NK-92 treated with Interleukin-12 subunit alpha and Interleukin-12 subunit beta, amount 100 ng/mL, for 24 hours (cell line): ENCODE measurements at regions not wholly inside any gene's neighbourhood (a gene's known extent, or its start where the extent isn't known, plus 50 kb on each side); places are given as distances from the start of the nearest gene placed in this dataset.
"Not testable (repeated sequence)": the region's sequence is repeated elsewhere in the genome, so short reads cannot be mapped to it uniquely, and the experiment has no call there.

Source experiments
- DNase-seq: peaks from one replicate; lab custom pipeline; 2025; lab: John Stamatoyannopoulos, UW

DNA sequence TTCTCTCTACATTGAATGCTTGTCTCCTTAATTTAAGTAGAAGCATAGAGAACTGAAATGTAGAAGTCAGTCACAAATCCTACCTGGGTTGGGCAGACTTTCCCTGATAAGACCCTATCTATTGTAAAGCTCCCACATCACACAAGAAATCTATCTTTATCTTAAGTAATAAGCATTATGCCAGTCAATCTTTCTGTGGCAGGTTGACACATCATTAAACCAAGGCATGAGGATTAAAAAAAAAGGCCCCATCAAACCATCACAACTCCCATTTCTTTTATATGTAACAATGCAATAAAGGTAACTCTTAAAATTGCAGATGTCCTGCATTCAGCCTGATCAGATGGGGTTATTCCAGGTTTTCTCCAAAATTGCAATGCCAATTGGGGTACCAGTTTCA is 311.8 kb downstream of the TOX3 start:
- DNase-seq, result no peak

GRCh38 chr16:52234626-52235025 is 312.3 kb downstream of the TOX3 start:
- DNase-seq, result no peak

DNA sequence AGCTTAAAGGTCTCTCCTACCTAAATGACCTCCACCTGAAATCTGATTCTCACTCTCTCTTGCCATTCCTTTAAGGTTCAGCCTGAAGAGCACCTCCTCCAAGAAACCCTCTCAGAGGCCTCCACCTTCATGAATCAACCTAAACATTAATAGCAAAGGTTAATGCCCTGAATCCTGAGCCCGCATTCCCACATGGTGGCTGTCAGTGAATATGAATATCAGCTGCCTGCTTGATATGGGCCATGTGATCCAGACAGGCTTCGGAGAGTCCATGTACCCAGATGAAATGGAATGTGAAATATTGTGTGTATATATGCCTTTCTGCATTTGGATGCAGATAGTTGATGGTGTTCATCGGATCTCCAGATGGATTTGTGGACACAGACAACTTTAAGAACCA is 317.5 kb downstream of the TOX3 start:
- no peak for DNase-seq

- no peak for DNase-seq
Measured at GRCh38 chr16:52227851-52228250, 319.1 kb downstream of the TOX3 start.

DNA sequence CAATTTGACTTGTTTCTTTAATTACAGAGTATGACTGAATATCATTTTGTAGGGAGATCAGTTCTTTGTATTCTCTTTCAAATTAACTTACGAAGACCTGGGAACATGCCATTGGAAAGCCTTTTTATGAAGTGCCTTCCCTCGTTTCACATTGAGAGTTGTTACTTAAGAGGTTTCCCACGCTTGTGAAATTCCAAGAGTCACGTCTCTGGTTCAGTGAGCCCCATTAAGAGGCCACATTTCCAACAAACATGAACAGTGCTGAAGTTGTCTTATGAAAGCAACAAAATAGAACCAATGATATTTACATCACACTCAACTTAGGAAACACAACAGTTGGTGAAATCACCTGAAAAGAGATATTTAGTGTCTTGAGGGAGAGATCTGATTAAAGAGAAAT is 334.1 kb downstream of the TOX3 start:
- no peak for DNase-seq

- no peak for DNase-seq
Measured at GRCh38 chr16:52209227-52209626, 337.7 kb downstream of the TOX3 start.

DNA sequence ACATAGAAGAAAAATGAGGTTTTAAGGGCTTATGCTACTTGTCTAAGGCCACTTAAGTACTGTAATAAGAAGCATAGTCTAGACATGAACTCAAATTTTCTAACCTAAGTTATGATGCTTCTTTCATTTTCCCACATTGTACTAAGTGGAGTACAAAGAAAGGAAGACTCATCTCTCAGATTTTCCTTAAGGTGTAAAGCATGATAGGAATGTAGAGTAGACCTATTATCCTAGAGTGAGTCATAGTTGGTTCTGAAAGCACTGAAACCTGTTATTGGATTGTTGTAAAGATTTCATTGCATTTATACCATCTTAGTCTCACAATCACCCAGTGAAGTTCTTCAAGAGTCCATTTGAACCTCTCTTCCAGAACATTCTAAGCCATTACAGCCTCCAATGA is 343.8 kb downstream of the TOX3 start:
- no peak for DNase-seq

DNA sequence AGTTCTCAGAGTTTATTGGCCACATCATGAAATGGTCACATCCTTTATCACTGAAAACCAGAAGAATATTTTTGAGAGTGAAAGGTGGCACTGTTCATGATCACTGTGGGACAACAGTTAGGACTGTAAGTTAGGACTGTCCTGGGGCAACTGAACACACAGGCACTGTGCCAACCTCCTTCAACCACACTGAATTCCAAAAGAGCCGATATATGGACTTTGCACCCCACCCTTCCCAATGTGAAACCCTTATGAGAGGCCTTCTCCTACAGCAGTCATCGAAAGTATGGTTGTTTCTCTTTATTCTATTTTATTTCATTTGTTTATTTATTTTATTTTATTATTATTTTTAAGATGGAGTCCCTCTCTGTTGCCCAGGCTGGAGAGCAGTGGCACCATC is 353.5 kb downstream of the TOX3 start:
- DNase-seq, result no peak

DNA sequence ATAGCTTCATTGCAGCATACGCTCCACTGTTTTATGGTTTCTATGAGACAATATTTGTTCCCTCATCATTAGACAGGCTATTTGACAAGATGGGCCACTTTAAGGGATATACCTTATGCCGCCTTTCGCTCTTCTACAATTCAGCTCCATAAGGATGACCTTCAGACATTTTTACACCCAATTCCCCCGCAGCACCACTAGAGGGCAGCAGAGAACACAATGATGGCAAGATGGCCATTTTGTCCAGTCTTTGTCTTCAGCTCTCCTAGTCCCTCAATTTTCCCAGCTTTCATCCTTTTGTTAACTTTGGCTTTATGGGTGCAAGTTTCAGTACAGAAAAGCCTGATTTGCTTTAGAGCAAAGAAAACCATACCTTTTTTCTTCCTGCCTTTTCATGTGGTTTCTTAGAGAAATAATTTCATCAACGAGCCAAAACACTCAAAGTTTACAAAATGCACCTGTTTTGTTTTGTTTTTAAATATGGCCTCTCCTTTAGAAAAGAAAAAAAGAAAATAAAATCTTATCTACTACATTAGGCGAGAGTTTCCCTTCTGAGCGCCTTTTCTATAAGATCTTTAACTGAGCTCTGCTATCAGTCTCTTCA is 355.3 kb downstream of the TOX3 start:
- peak; percentile 2 for DNase-seq

DNA sequence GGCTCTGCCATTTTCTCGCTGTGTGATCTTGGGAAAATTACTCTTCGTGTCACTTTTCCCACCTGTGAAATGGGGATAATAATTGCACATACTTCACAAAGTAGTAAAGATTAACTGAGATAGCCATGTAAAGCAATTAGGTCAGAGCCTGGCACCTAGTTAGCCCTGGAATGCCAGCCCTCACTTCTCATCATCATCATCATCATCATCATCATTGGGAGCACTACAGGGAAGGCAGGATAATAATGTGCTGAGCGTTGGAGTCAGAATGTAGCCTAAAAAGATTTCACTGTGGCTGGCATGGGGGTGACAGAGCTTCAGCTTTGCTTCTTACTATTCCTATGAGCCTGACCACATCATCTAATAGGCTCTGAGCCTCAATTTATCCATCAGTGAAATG is 362.6 kb downstream of the TOX3 start:
- no peak for DNase-seq

DNA sequence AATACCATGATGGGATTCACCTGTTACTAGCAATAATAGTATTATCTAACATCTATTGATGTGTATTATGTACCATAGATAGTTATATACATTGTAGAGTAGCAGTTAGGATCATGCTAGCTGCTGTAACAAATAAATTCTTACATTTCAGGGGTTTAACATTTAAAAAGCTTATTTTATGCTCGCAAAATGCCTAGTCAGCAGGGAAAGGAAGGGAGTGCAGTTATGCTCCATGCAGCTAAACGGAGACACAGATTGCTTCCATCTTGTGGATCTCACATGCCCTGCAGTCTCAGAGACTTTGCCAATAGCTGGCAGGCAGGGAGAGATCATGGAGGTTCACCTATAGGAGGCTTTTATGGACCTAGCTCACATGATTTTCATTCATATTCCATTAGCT is 364.1 kb downstream of the TOX3 start:
- DNase-seq, result no peak

- no peak for DNase-seq
Measured at GRCh38 chr16:52174168-52174567, 372.8 kb downstream of the TOX3 start.

- DNase-seq, result no peak
Measured at GRCh38 chr16:52171481-52171880, 375.5 kb downstream of the TOX3 start.

DNA sequence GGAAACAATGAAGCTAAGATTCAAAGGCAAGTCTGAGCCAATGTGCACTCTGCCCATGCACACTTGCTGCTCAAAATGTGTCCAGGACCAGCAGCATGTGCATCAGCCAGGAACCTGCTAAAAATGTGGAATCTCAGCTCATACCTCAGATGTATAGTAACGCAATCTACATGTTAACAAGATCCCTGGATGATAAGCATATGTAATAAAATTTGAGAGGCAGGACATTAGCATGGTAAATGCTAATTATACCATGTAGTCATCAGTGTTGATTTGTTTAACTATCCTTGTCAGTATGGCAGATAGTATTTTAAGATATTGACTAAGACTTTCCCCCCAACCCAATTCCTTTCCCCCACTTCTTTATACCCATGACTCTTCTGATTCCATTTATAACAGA is 379.6 kb downstream of the TOX3 start:
- no peak for DNase-seq

DNA sequence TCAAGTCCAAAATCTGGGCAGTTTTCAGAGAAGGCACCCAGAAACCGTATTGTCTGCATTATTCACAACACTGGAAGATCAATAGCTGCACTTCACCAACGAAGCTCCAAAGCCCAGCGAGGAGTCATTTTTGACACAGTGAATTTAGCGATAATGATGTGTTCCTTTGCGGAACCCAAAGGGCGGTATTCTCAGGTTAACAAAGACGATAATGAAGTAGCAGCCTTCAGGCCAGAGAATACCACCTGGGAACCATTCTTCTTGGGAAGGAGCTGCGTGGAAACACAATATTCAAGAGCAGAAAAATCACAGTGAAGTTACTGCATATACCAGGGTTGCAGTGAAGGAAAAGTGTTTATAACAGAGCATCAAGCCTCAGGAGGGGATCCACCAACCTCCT is 381.0 kb downstream of the TOX3 start:
- DNase-seq, result no peak

GRCh38 chr16:52149003-52149402 is 397.9 kb downstream of the TOX3 start:
- no peak for DNase-seq

- no peak for DNase-seq
Measured at GRCh38 chr16:52141871-52142270, 405.1 kb downstream of the TOX3 start.

DNA sequence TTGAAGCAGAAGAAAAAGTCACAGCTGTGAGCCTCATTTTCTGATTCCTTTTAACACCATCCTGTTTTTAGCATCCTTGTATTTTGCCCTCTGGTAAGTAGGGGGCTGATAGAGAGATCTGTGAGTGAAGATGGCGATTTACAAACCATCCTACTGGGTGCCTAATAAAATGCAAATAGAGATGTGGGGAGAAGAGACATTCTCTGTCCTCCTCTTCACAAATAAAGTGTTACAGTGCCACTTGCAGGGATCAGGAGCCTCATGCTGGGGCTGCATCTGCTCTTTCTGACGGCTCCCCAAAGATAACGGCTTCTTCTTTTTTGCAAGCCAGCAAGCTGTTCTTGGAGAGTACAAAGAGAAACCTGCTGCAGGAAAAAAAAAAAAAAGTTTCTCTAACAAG is 418.6 kb downstream of the TOX3 start:
- no peak for DNase-seq

DNA sequence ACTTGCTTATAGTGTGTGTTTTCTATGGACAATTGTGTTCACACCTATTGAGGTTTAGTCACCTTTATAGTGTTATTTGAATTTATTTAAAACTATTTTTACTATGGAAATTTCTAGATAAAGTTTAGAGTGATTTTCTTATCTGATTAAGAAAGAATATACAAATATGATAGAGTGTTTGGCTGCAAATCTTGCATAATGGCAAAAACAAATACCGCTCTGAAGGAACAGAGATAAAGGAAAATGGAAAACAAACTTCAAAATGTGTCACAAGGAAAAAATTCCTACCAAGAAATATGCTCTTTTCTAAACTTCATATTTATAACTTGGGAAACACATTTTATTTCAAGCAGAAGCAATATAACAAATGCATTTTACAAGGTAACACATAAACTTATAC is 423.1 kb downstream of the TOX3 start:
- DNase-seq, result no peak

DNA sequence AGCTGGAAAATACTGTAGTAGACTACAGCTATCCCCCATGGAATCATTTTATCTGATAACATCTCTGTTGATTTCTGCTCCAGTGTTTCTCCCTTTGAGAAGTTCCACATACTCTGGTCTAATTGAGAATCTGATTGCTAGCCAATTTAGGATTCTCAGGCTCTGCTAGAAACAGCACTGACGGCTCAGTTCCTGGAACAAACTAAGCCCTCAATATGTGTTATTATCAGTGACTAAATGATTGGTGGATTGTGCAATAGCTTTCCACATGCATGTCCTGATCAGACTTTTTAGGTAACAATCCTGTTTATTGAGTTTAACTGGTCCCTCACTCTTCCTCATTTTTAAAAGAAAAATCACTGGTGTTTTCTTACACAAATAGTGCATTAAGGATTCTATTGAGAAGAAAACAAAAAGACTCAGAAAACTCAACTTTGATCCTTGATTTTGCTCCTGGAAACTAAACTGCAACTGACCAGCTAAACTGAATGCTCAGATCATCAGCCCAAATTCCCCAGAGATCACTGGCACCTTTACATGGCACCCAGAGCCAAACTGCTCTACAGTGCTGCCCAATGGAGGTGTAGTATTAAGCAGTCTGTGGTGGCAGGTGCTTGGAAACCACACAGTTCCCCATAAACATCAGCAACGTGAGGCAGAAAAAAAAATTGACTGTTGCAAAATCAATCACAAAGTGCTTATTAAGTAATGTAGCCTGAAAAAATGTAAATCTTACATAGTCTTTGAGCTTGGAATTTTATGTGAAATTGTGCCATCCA is 423.7 kb downstream of the TOX3 start:
- DNase-seq, result no peak

DNA sequence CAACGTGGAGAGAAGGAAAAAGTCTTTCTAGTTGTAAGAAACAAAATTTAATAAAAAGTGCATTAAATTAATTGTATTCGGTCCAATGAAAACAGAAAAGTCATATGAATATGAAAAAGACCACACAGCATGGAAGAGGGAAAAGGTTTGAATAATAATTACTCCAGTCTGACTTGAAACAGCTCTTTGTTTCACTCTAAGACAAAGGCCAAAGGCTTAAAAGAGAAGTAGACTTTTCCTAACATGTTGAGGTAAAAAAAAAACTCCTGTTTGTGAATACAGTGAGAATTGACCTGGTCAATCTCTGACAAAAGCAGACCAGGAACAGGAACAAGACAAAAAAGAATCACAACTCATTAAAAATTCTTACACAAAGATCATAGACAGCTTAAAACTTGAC is 429.8 kb downstream of the TOX3 start:
- no peak for DNase-seq

- no peak for DNase-seq
Measured at GRCh38 chr16:52114379-52114778, 432.6 kb downstream of the TOX3 start.

- no peak for DNase-seq
Measured at GRCh38 chr16:52113533-52114183, 433.3 kb downstream of the TOX3 start.

DNA sequence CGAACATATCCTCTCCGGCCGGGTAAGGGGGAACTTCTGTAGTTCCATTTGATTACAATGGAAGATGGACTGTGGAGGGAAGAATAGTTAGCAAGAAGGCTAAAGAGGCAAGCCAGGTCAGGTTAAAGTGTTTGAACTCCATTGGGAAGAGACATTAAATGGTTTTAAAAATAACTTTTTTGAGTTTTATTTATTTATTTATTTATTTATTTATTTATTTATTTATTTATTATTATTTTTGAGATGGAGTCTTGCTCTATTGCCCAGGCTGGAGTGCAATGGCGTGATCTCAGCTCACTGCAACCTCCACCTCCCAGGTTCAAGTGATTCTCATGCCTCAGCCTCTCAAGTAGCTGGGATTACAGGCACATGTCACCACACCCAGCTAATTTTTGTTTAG is 441.9 kb downstream of the TOX3 start:
- not testable (repeated sequence) for DNase-seq
